Lower leg skin (tissue), 3 donors: ENCODE measurements at regions not wholly inside any gene's neighbourhood (a gene's known extent, or its start where the extent isn't known, plus 50 kb on each side); places are given as distances from the start of the nearest gene placed in this dataset.

Source experiments
- POLR2A ChIP-seq, 2 donors: fragments of 450-650 bp; IDR thresholded peaks; one replicate each; pipeline ENCODE4 v1.6.1; 2016 to 2017; ENCODE audit warnings: antibody characterized with exemption in 2 of 2, mild to moderate bottlenecking in 1 of 2, moderate library complexity in 1 of 2
- TF ChIP-seq, protein P1 (sequence below), 3 donors: fragments of 450-650 bp; IDR thresholded peaks; one replicate each; pipeline ENCODE4 v1.5.1; 2016; ENCODE audit warnings: antibody characterized with exemption in 3 of 3, mild to moderate bottlenecking in 3 of 3, moderate library complexity in 2 of 3

DNA sequence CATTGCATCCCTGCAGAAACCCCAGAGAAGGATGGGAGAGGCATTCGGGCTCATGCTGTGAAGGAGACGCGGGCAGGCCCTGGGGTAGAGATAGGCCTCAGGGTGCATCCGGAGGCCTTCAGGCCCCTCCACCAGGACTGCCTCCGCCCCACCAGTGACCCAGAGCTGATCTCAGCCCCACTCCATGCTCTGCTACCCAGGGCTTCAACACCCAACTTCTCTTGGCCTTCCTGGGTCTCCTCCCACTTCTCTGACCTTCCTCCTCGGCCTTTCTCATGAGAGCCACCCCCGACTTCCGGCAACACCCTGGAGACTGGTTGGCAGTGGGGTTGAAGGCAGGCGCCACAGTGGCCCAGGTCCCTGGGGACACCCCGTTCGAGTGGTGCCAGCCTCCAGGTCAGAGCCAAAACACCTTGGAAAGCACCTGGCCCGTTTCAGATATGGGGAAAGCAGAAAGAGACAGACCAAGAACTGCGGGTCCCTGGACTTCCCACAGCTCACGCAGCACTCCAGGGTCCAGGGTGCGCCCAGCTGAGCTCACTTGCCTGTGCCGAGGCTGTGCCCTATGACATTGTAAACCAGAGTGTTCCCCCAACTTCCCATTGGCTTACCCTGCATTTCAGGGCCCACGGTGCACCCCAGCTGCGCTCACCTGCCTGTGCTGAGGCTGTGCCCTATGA lies 65.1 kb upstream of the OLFM1 start:
- TF ChIP-seq, protein P1, sequence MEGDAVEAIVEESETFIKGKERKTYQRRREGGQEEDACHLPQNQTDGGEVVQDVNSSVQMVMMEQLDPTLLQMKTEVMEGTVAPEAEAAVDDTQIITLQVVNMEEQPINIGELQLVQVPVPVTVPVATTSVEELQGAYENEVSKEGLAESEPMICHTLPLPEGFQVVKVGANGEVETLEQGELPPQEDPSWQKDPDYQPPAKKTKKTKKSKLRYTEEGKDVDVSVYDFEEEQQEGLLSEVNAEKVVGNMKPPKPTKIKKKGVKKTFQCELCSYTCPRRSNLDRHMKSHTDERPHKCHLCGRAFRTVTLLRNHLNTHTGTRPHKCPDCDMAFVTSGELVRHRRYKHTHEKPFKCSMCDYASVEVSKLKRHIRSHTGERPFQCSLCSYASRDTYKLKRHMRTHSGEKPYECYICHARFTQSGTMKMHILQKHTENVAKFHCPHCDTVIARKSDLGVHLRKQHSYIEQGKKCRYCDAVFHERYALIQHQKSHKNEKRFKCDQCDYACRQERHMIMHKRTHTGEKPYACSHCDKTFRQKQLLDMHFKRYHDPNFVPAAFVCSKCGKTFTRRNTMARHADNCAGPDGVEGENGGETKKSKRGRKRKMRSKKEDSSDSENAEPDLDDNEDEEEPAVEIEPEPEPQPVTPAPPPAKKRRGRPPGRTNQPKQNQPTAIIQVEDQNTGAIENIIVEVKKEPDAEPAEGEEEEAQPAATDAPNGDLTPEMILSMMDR (IDR thresholded peaks at IDR 0.05) = no peak
- TF ChIP-seq POLR2A (IDR thresholded peaks at IDR 0.05) = no peak
